ENCODE measurements at regions not wholly inside any gene's neighbourhood (a gene's known extent, or its start where the extent isn't known, plus 50 kb on each side); places are given as distances from the start of the nearest gene placed in this dataset.

DNA sequence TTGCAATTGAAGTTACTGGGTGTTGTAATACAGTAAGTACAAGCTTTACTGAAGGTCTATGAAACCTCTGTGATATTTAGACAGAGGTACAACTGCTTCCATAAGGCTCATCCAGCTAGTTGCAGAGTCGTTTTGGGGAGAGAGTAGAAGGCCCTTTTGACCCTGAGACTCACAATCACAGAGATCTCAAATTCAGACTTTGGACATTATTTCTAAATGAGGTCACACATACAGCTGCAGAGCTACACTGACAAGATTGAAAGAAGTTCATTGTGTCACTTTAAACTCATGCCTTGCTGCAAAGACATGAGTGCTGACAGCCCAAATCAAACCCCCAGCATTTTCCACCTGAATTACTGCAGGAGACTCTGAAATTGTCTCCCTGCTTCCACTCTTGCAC is 205.9 kb upstream of the TMEM161B start:
- POLR2A ChIA-PET = no interaction called here
- TF ChIP-seq GFI1 (CRISPR knock-in tag; IDR thresholded peaks at IDR 0.05; ENCODE audit: borderline replicate concordance) (0 out of 2 replicates have a peak, but pooled peaks have one; percentile 24), TMF1 (CRISPR knock-in tag; IDR thresholded peaks at IDR 0.05; ENCODE audit: low read depth) (no peak), HNF4A (CRISPR knock-in tag; IDR thresholded peaks at IDR 0.05) (0 out of 2 replicates have a peak, but pooled peaks have one; percentile 20)
- Histone ChIP-seq H2AFZ (ENCODE audit: low read length) (no peak overlapping the region), H3K9me3 (ENCODE audit: low read length) (no peaks in the 10 kb centered on the region), H4K20me1 (ENCODE audit: insufficient read depth, low read length) (no peaks in the 10 kb centered on the region), H3K79me2 (ENCODE audit: insufficient read depth, low read length) (no peaks in the 10 kb centered on the region), H3K4me2 (ENCODE audit: low read depth, low read length) (no peak overlapping the region), H3K27me3 (ENCODE audit: control insufficient read depth in 1 of 2, insufficient read depth in 2 of 2, low read length in 2 of 2) (no peaks in the 10 kb centered on the region), H3K9ac (ENCODE audit: insufficient read depth, low read depth, low read length) (no peak overlapping the region), H3K27ac (ENCODE audit: extremely low read length, insufficient read depth, low read length) (no peak overlapping the region), H3K4me3 (replicated peaks in 1 of 3; ENCODE audit: insufficient read depth in 1 of 3, low read depth in 2 of 3, low read length in 3 of 3) (no peak overlapping the region), H3K4me1 (ENCODE audit: insufficient read depth, low read length) (no peaks in the 10 kb centered on the region), H3K36me3 (replicated peaks in 1 of 2; ENCODE audit: control insufficient read depth in 1 of 2, insufficient read depth in 2 of 2, low read length in 2 of 2) (no peaks in the 10 kb centered on the region)
- in situ Hi-C loops (cut with HindIII; ENCODE audit: extremely low pct_ligation_motif_present, low pct_unique_long_range_greater_than_20kb) (no loop called here), intact Hi-C loops (cut with micrococcal nuclease; ENCODE audit: unreplicated experiment) (no loop called here)
- 0% methylated on average over 1 of the region's 1 CpG for WGBS (ENCODE audit: low lambda C conversion rate)
- CTCF ChIA-PET (ENCODE audit: low intra/inter-chr PET ratio, low total read pairs) = no interaction called here
- BruUV-seq (replicated peaks) = no TSS peak
- DNase-seq (ENCODE audit: low spot score) = peak; percentile 21
- FAIRE-seq = no peak
- peak; percentile 65 for ATAC-seq

DNA sequence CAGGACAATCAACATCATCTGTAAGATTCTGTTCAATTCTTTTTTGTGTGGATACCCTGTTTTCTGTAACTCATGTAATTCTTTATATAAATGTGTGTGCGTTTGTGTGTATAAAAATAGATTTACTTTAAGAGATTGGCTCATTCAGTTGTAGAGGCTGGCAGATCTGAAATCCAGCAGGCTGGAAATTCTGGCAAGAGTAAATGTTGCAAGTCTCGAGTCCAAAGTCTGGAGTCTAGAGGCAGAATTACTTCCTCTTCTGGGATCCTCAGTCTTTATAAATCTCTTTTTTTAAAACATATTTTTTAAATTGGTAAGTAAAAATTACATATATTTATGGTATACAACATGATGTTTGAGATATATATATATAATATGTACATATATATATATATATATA is 202.1 kb upstream of the TMEM161B start:
- H2AFZ ChIP-seq (ENCODE audit: low read length) = no peak overlapping the region
- no peak overlapping the region for H3K27ac ChIP-seq (ENCODE audit: extremely low read length, insufficient read depth, low read length)
- no peak for FAIRE-seq
- in situ Hi-C loops (cut with HindIII; ENCODE audit: extremely low pct_ligation_motif_present, low pct_unique_long_range_greater_than_20kb) (no loop called here), intact Hi-C loops (cut with micrococcal nuclease; ENCODE audit: unreplicated experiment) (no loop called here)
- no peaks in the 10 kb centered on the region for H3K9me3 ChIP-seq (ENCODE audit: low read length)
- H3K27me3 ChIP-seq (ENCODE audit: control insufficient read depth in 1 of 2, insufficient read depth in 2 of 2, low read length in 2 of 2) = no peaks in the 10 kb centered on the region
- H3K36me3 ChIP-seq (replicated peaks in 1 of 2; ENCODE audit: control insufficient read depth in 1 of 2, insufficient read depth in 2 of 2, low read length in 2 of 2) = no peaks in the 10 kb centered on the region
- ChIA-PET POLR2A (no interaction called here), CTCF (ENCODE audit: low intra/inter-chr PET ratio, low total read pairs) (no interaction called here)
- no peak for ATAC-seq
- H3K4me1 ChIP-seq (ENCODE audit: insufficient read depth, low read length) = no peaks in the 10 kb centered on the region
- H3K9ac ChIP-seq (ENCODE audit: insufficient read depth, low read depth, low read length) = no peak overlapping the region
- DNase-seq (ENCODE audit: low spot score) = no peak
- H3K79me2 ChIP-seq (ENCODE audit: insufficient read depth, low read length) = no peaks in the 10 kb centered on the region
- H4K20me1 ChIP-seq (ENCODE audit: insufficient read depth, low read length) = no peaks in the 10 kb centered on the region
- H3K4me2 ChIP-seq (ENCODE audit: low read depth, low read length) = no peak overlapping the region
- no TSS peak for BruUV-seq (replicated peaks)
- WGBS (ENCODE audit: low lambda C conversion rate) = 3% methylated on average over 2 of the region's 2 CpGs
- no peak overlapping the region for H3K4me3 ChIP-seq (replicated peaks in 1 of 3; ENCODE audit: insufficient read depth in 1 of 3, low read depth in 2 of 3, low read length in 3 of 3)
- TF ChIP-seq, protein P1, sequence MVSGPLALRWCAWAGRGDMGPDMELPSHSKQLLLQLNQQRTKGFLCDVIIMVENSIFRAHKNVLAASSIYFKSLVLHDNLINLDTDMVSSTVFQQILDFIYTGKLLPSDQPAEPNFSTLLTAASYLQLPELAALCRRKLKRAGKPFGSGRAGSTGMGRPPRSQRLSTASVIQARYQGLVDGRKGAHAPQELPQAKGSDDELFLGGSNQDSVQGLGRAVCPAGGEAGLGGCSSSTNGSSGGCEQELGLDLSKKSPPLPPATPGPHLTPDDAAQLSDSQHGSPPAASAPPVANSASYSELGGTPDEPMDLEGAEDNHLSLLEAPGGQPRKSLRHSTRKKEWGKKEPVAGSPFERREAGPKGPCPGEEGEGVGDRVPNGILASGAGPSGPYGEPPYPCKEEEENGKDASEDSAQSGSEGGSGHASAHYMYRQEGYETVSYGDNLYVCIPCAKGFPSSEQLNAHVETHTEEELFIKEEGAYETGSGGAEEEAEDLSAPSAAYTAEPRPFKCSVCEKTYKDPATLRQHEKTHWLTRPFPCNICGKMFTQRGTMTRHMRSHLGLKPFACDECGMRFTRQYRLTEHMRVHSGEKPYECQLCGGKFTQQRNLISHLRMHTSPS (CRISPR knock-in tag; IDR thresholded peaks at IDR 0.05; ENCODE audit: low read depth) = no peak
- TF ChIP-seq MTF1 (CRISPR knock-in tag; IDR thresholded peaks at IDR 0.05) = no peak
- no peak for TF ChIP-seq PHF8 (CRISPR knock-in tag; IDR thresholded peaks at IDR 0.05)
- TF ChIP-seq KMT2B (CRISPR knock-in tag; IDR thresholded peaks at IDR 0.05) = no peak
- TF ChIP-seq, protein P2, sequence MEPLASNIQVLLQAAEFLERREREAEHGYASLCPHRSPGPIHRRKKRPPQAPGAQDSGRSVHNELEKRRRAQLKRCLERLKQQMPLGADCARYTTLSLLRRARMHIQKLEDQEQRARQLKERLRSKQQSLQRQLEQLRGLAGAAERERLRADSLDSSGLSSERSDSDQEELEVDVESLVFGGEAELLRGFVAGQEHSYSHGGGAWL (CRISPR knock-in tag; IDR thresholded peaks at IDR 0.05) = no peak
- no peak for TF ChIP-seq CBX1 (IDR thresholded peaks at IDR 0.05; ENCODE audit: low read depth)
- TF ChIP-seq GFI1 (CRISPR knock-in tag; IDR thresholded peaks at IDR 0.05; ENCODE audit: borderline replicate concordance) = no peak
- TF ChIP-seq, protein P3, sequence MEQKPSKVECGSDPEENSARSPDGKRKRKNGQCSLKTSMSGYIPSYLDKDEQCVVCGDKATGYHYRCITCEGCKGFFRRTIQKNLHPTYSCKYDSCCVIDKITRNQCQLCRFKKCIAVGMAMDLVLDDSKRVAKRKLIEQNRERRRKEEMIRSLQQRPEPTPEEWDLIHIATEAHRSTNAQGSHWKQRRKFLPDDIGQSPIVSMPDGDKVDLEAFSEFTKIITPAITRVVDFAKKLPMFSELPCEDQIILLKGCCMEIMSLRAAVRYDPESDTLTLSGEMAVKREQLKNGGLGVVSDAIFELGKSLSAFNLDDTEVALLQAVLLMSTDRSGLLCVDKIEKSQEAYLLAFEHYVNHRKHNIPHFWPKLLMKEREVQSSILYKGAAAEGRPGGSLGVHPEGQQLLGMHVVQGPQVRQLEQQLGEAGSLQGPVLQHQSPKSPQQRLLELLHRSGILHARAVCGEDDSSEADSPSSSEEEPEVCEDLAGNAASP (CRISPR knock-in tag; IDR thresholded peaks at IDR 0.05; ENCODE audit: borderline replicate concordance) = no peak
- TF ChIP-seq, protein P4, sequence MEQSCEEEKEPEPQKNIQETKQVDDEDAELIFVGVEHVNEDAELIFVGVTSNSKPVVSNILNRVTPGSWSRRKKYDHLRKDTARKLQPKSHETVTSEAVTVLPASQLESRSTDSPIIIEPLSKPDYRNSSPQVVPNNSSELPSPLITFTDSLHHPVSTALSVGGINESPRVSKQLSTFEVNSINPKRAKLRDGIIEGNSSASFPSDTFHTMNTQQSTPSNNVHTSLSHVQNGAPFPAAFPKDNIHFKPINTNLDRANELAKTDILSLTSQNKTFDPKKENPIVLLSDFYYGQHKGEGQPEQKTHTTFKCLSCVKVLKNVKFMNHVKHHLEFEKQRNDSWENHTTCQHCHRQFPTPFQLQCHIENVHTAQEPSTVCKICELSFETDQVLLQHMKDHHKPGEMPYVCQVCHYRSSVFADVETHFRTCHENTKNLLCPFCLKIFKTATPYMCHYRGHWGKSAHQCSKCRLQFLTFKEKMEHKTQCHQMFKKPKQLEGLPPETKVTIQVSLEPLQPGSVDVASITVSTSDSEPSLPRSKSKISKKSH (CRISPR knock-in tag; IDR thresholded peaks at IDR 0.05; ENCODE audit: borderline replicate concordance) = no peak
- no peak for TF ChIP-seq ZNF44 (CRISPR knock-in tag; IDR thresholded peaks at IDR 0.05)
- TF ChIP-seq HHEX (CRISPR knock-in tag; IDR thresholded peaks at IDR 0.05) = no peak
- TF ChIP-seq PAF1 (CRISPR knock-in tag; IDR thresholded peaks at IDR 0.05) = no peak
